ENCODE measurements at regions not wholly inside any gene's neighbourhood (a gene's known extent, or its start where the extent isn't known, plus 50 kb on each side); places are given as distances from the start of the nearest gene placed in this dataset.

GRCh38 chr1:162926906-162927305 lies 65.9 kb upstream of the CCDC190 start:
- no peak for TF ChIP-seq CTCF (optimal IDR thresholded peaks at IDR 0.05 in 1 of 3, IDR thresholded peaks at IDR 0.05 in 1 of 3, conservative IDR thresholded peaks at IDR 0.05 in 1 of 3; ENCODE audit: extremely low read depth in 1 of 3, insufficient read depth in 2 of 3, low read length in 3 of 3)
- no peak for TF ChIP-seq EZH2 (IDR thresholded peaks at IDR 0.05; ENCODE audit: low read length)
